ENCODE measurements at regions not wholly inside any gene's neighbourhood (a gene's known extent, or its start where the extent isn't known, plus 50 kb on each side); places are given as distances from the start of the nearest gene placed in this dataset.

DNA sequence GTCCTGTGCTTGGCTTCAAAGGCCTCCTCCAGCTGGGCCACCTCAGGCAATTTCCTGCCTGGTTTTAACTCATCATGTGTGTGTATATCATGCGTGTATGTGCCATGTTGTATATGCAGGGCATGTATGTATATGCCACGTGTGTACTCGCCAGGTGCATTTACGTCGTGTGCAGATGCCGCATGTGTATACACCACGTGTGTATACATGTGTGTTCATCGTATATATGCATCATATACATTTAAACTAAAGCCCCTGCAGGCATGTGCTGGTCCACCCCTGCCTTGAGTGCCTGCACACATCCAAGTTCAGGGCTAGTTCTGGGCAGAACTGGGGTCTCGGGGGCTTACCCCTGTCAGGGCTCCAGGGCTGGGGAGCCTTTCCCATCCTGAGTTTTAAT, 54.0 kb upstream of the SMOC2 start:
- no peaks in the 10 kb centered on the region for H3K27me3 ChIP-seq (ENCODE audit: insufficient read depth, poor library complexity, severe bottlenecking)
- DNase-seq (ENCODE audit: low read depth in 1 of 2, low spot score in 1 of 2): no peak
- TF ChIP-seq GABPA (IDR thresholded peaks at IDR 0.05; ENCODE audit: low read depth) (no peak), SPI1 (IDR thresholded peaks at IDR 0.05; ENCODE audit: borderline replicate concordance, low read depth) (no peak), POLR2AphosphoS5 (IDR thresholded peaks at IDR 0.05; ENCODE audit: low read depth) (no peak), REST (IDR thresholded peaks at IDR 0.05; ENCODE audit: insufficient replicate concordance, low read depth) (no peak)
- TF ChIP-seq, protein P1, sequence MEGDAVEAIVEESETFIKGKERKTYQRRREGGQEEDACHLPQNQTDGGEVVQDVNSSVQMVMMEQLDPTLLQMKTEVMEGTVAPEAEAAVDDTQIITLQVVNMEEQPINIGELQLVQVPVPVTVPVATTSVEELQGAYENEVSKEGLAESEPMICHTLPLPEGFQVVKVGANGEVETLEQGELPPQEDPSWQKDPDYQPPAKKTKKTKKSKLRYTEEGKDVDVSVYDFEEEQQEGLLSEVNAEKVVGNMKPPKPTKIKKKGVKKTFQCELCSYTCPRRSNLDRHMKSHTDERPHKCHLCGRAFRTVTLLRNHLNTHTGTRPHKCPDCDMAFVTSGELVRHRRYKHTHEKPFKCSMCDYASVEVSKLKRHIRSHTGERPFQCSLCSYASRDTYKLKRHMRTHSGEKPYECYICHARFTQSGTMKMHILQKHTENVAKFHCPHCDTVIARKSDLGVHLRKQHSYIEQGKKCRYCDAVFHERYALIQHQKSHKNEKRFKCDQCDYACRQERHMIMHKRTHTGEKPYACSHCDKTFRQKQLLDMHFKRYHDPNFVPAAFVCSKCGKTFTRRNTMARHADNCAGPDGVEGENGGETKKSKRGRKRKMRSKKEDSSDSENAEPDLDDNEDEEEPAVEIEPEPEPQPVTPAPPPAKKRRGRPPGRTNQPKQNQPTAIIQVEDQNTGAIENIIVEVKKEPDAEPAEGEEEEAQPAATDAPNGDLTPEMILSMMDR (IDR thresholded peaks at IDR 0.05; ENCODE audit: insufficient read depth, low read length): no peak
- no peak overlapping the region for H3K27ac ChIP-seq (replicated peaks)
- no peak overlapping the region for H3K4me3 ChIP-seq (replicated peaks; ENCODE audit: insufficient read depth, low read length)

DNA sequence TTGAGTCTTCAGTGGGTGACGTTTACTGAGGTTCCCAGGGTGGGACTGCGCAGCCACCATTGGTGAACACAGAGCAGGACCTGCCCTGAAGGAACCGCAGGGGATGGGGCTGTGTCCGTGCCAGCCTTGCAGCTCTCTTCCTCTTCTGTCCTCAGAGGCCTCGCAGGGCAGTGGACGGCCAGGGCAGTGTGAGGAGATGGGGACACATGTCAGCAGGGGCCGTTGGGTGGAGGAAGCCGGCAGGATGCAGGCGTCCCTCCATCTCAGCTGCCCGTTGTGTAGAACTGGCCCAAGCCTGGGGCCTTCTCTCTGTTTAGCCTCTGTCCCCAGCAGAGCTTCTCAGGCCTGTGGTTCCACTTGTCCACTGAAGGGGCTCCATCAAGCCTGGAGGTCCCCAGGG, 53.6 kb upstream of the SMOC2 start:
- TF ChIP-seq POLR2AphosphoS5 (IDR thresholded peaks at IDR 0.05; ENCODE audit: low read depth): no peak
- TF ChIP-seq, protein P1 (IDR thresholded peaks at IDR 0.05; ENCODE audit: insufficient read depth, low read length): no peak
- TF ChIP-seq REST (IDR thresholded peaks at IDR 0.05; ENCODE audit: insufficient replicate concordance, low read depth): no peak
- TF ChIP-seq GABPA (IDR thresholded peaks at IDR 0.05; ENCODE audit: low read depth): no peak
- no peak for TF ChIP-seq SPI1 (IDR thresholded peaks at IDR 0.05; ENCODE audit: borderline replicate concordance, low read depth)
- no peak for DNase-seq (ENCODE audit: low read depth in 1 of 2, low spot score in 1 of 2)
- Histone ChIP-seq H3K4me3 (replicated peaks; ENCODE audit: insufficient read depth, low read length) (no peak overlapping the region), H3K27ac (replicated peaks) (no peak overlapping the region), H3K27me3 (ENCODE audit: insufficient read depth, poor library complexity, severe bottlenecking) (no peaks in the 10 kb centered on the region)

DNA sequence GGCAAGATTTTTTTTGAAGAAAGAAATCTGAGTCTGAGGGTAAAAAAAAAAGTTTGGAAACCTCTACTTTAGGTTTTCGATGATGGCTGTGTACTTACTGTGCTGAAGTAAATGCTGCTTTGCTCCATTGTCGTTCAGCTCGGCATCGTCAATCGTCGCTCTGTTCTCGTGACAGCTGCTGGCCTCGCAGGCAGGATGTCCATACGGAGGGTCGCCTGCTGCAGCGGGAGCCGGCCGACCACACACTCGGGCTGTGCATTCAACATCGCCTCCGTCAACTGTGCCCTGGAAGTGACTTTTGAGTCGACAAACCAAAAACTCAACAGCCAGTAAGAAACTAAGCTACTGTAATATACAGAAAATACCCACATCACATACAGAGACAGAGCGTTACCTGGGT, 53.1 kb upstream of the SMOC2 start:
- no peak for DNase-seq (ENCODE audit: low read depth in 1 of 2, low spot score in 1 of 2)
- Histone ChIP-seq H3K27ac (replicated peaks) (no peak overlapping the region), H3K27me3 (ENCODE audit: insufficient read depth, poor library complexity, severe bottlenecking) (no peaks in the 10 kb centered on the region), H3K4me3 (replicated peaks; ENCODE audit: insufficient read depth, low read length) (no peak overlapping the region)
- TF ChIP-seq GABPA (IDR thresholded peaks at IDR 0.05; ENCODE audit: low read depth) (no peak), REST (IDR thresholded peaks at IDR 0.05; ENCODE audit: insufficient replicate concordance, low read depth) (no peak), POLR2AphosphoS5 (IDR thresholded peaks at IDR 0.05; ENCODE audit: low read depth) (no peak), SPI1 (IDR thresholded peaks at IDR 0.05; ENCODE audit: borderline replicate concordance, low read depth) (no peak)
- TF ChIP-seq, protein P1 (IDR thresholded peaks at IDR 0.05; ENCODE audit: insufficient read depth, low read length): no peak

Data from HL-60 (cell line).